Epithelial cell of proximal tubule (primary cell): ENCODE measurements at regions not wholly inside any gene's neighbourhood (a gene's known extent, or its start where the extent isn't known, plus 50 kb on each side); places are given as distances from the start of the nearest gene placed in this dataset.

Experiments used
- DNase-seq: peaks from one replicate; pipeline ENCODE4 v3.0.0-alpha.2; 2011; ENCODE audit warnings: low read depth
- H3K4me3 ChIP-seq: 2 replicates; pipeline ENCODE4 v1.5.1; 2011; ENCODE audit warnings: low read depth, mild to moderate bottlenecking, low read length
- TF ChIP-seq, protein P1 (sequence below): conservative IDR thresholded peaks from 2 replicates; pipeline ENCODE4 v1.5.1; 2012; ENCODE audit warnings: low read depth, mild to moderate bottlenecking, low read length

DNA sequence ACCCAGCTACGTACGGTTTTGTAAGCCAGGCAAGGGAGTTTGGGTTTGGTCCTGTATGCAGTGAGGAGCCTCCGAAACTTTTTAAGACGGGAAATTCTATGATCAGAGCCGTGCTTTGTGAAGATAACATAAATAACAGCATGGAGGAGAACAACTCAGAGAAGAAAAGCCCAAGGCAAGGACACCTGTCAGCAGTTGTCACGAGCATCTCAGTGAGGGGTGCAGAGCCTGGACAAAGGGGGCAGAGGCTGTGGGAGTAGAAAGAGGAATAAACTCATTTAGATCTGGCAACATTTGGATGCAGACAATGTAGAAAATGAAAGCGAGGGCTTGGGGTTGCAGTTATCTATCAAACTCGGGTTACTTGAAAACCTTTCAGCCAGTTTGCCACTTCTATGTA lies 64.5 kb downstream of the CAVIN2 start:
- DNase-seq: no peak
- TF ChIP-seq, protein P1, sequence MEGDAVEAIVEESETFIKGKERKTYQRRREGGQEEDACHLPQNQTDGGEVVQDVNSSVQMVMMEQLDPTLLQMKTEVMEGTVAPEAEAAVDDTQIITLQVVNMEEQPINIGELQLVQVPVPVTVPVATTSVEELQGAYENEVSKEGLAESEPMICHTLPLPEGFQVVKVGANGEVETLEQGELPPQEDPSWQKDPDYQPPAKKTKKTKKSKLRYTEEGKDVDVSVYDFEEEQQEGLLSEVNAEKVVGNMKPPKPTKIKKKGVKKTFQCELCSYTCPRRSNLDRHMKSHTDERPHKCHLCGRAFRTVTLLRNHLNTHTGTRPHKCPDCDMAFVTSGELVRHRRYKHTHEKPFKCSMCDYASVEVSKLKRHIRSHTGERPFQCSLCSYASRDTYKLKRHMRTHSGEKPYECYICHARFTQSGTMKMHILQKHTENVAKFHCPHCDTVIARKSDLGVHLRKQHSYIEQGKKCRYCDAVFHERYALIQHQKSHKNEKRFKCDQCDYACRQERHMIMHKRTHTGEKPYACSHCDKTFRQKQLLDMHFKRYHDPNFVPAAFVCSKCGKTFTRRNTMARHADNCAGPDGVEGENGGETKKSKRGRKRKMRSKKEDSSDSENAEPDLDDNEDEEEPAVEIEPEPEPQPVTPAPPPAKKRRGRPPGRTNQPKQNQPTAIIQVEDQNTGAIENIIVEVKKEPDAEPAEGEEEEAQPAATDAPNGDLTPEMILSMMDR: no peak
- H3K4me3 ChIP-seq: no peak overlapping the region

DNA sequence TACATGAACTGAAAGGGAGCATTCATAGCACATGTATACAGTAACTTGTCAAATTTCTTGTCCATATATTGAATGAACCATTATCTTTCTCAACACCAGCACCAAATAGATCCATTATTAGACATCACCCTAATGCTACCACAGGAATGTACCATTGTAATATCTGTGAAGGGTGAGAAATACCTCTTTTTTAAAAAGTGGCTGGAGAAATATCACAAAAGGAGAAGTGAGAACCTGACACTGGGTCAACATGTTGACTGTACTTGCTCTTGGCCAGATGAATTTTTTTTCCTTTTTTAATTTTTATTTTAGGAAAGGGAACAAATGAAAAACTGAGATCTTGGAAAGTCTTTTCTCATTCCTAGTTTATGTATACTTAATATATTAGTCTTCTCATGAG lies 63.5 kb downstream of the CAVIN2 start:
- no peak for DNase-seq
- no peak overlapping the region for H3K4me3 ChIP-seq
- TF ChIP-seq, protein P1: no peak
